Chondrocyte (in vitro differentiated cells): ENCODE measurements at regions not wholly inside any gene's neighbourhood (a gene's known extent, or its start where the extent isn't known, plus 50 kb on each side); places are given as distances from the start of the nearest gene placed in this dataset.

ENCODE experiments used
- DNase-seq: peaks from one replicate; pipeline ENCODE4 v3.0.0; 2021; ENCODE audit warnings: mixed read lengths, low spot score
- H3K27ac Mint-ChIP-seq: one replicate; pipeline ENCODE4 v1.8.0; 2021; ENCODE audit warnings: mild to moderate bottlenecking, moderate library complexity, mixed read lengths; ENCODE audit not compliant: unreplicated experiment
- H3K27me3 Mint-ChIP-seq: 2 replicates; pipeline ENCODE4 v1.8.0; 2021; ENCODE audit warnings: low read depth, mixed read lengths
- H3K36me3 Mint-ChIP-seq: 2 replicates; pipeline ENCODE4 v1.8.0; 2021; ENCODE audit warnings: low read depth, mixed read lengths
- H3K4me1 Mint-ChIP-seq: 2 replicates; pipeline ENCODE4 v1.8.0; 2021; ENCODE audit warnings: low read depth, mild to moderate bottlenecking, mixed read lengths
- H3K4me3 Mint-ChIP-seq: one replicate; pipeline ENCODE4 v1.8.0; 2021; ENCODE audit warnings: mild to moderate bottlenecking, moderate library complexity, mixed read lengths; ENCODE audit not compliant: unreplicated experiment
- H3K9me3 Mint-ChIP-seq: 2 replicates; pipeline ENCODE4 v1.8.0; 2021; ENCODE audit warnings: low read depth, mixed read lengths
- CTCF ChIP-seq: fragments of 200-600 bp; sonication (generic); IDR thresholded peaks from 2 replicates; pipeline ENCODE4 v1.5.0; 2021; ENCODE audit warnings: antibody characterized with exemption, mild to moderate bottlenecking, moderate library complexity

DNA sequence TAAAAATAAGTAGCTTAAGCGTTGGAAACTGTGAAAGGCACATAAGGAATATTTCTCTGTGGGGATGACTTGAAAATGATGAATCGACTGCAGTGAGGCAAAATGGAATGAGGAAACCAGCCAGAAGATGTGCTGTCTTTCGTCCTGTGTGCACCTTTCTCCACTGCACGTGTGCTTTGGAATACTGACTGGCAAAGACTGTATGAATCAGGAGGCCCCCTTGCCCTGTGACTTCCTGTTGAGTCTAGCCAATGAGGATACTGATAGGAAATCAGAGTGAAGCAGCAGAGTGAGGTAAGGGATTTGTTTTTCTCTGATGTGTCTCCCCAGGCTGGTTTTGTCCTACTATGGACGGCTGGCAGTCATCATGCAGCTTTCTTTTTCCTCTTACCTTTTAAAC is 118.2 kb upstream of the ADGRL4 start:
- TF ChIP-seq CTCF: no peak
- H3K27me3 Mint-ChIP-seq: no peaks in the 10 kb centered on the region
- no peaks in the 10 kb centered on the region for H3K36me3 Mint-ChIP-seq
- H3K4me3 Mint-ChIP-seq: no peak overlapping the region
- no peak overlapping the region for H3K27ac Mint-ChIP-seq
- no peak for DNase-seq
- H3K9me3 Mint-ChIP-seq: no peaks in the 10 kb centered on the region
- peaks cover 8% of the 10 kb centered on the region for H3K4me1 Mint-ChIP-seq

DNA sequence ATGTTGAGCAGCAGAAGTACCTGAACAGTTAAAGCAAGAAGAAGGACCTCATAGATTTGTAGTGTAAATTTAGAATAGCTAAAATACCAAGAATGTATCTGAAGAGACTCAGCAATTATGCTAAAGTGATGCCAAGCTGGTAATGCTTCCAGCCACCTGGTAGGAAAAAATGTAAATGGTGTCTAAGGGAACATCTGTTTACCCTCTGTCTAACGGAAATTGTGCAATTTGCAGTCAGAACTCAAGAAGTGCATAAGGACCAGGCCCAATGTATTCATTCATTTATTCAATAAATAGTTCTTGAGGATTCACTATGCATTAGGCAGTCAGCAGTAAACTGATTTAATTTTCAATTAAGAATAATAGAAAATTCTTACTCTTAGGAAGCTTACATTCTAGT is 116.0 kb upstream of the ADGRL4 start:
- TF ChIP-seq CTCF: no peak
- Mint-ChIP-seq H3K36me3 (no peaks in the 10 kb centered on the region), H3K9me3 (no peaks in the 10 kb centered on the region), H3K4me3 (no peak overlapping the region), H3K4me1 (no peaks in the 10 kb centered on the region), H3K27ac (no peak overlapping the region), H3K27me3 (no peaks in the 10 kb centered on the region)
- DNase-seq: no peak

- no peak overlapping the region for H3K4me3 Mint-ChIP-seq
- TF ChIP-seq CTCF: no peak
- no peaks in the 10 kb centered on the region for H3K9me3 Mint-ChIP-seq
- no peaks in the 10 kb centered on the region for H3K4me1 Mint-ChIP-seq
- H3K27me3 Mint-ChIP-seq: no peaks in the 10 kb centered on the region
- DNase-seq: no peak
- no peak overlapping the region for H3K27ac Mint-ChIP-seq
- H3K36me3 Mint-ChIP-seq: peaks cover 3% of the 10 kb centered on the region
Observed at GRCh38 chr1:79117376-79117775, 110.8 kb upstream of the ADGRL4 start.

- no peaks in the 10 kb centered on the region for H3K27me3 Mint-ChIP-seq
- DNase-seq: no peak
- H3K4me3 Mint-ChIP-seq: no peak overlapping the region
- peaks cover 17% of the 10 kb centered on the region for H3K4me1 Mint-ChIP-seq
- no peak overlapping the region for H3K27ac Mint-ChIP-seq
- no peaks in the 10 kb centered on the region for H3K9me3 Mint-ChIP-seq
- TF ChIP-seq CTCF: no peak
- peaks cover 3% of the 10 kb centered on the region for H3K36me3 Mint-ChIP-seq
Observed at GRCh38 chr1:79113836-79114235, 107.3 kb upstream of the ADGRL4 start.

DNA sequence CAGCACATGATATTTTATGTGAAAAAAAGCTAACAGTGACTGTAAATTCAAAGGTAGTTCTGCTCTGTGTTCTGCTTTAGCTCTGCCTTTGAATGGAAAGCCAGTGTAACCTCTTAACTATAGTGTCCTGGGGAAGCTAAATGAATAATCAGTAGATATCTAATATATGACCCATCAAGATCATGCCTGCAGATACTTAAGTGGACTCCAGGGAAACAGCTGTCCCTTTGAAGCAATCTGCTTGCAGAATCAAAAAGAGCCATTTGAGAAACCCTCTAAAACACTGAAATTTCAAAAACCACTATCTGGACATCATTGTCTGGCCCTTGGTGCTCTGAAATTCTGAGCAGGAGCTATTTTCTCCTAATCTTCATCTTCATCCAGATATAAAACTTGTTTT is 104.2 kb upstream of the ADGRL4 start:
- no peak for TF ChIP-seq CTCF
- H3K4me1 Mint-ChIP-seq: peaks cover 32% of the 10 kb centered on the region
- no peak overlapping the region for H3K4me3 Mint-ChIP-seq
- no peak for DNase-seq
- no peak overlapping the region for H3K27ac Mint-ChIP-seq
- H3K36me3 Mint-ChIP-seq: peaks cover 3% of the 10 kb centered on the region
- H3K9me3 Mint-ChIP-seq: peaks cover 4% of the 10 kb centered on the region
- H3K27me3 Mint-ChIP-seq: no peaks in the 10 kb centered on the region
